Muscle of leg (tissue), 3 donors: ENCODE measurements at regions not wholly inside any gene's neighbourhood (a gene's known extent, or its start where the extent isn't known, plus 50 kb on each side); places are given as distances from the start of the nearest gene placed in this dataset.
A peak's percentile ranks its signal among the peaks of the same experiment; 100 is the strongest.

ENCODE experiments used
- DNase-seq: peaks from one replicate; pipeline ENCODE4 v3.0.0; 2013
- H3K27ac ChIP-seq: one replicate; pipeline ENCODE4 v1.5.1; 2013; ENCODE audit warnings: mild to moderate bottlenecking, low read length, control low read depth
- H3K27me3 ChIP-seq: one replicate; pipeline ENCODE4 v1.6.1; 2013; ENCODE audit warnings: low read length; ENCODE audit not compliant: control insufficient read depth, insufficient read depth
- H3K36me3 ChIP-seq: one replicate; pipeline ENCODE4 v1.6.1; 2013; ENCODE audit warnings: low read length; ENCODE audit not compliant: control insufficient read depth, insufficient read depth
- H3K4me1 ChIP-seq: one replicate; pipeline ENCODE4 v1.6.1; 2013; ENCODE audit warnings: low read length; ENCODE audit not compliant: control insufficient read depth, insufficient read depth
- H3K4me3 ChIP-seq: one replicate; pipeline ENCODE4 v1.5.1; 2013; ENCODE audit warnings: low read length, control low read depth
- H3K9me3 ChIP-seq: replicated peaks from 2 replicates; pipeline ENCODE4 v1.6.1; 2013; ENCODE audit warnings: low read depth, low read length; ENCODE audit not compliant: control insufficient read depth
- WGBS: methylation state at CpG from one replicate; pipeline ENCODE4 v1.1.5; 2013; ENCODE audit warnings: missing lambda C conversion rate; ENCODE audit not compliant: insufficient coverage; 5-methylcytosine and 5-hydroxymethylcytosine counted together

DNA sequence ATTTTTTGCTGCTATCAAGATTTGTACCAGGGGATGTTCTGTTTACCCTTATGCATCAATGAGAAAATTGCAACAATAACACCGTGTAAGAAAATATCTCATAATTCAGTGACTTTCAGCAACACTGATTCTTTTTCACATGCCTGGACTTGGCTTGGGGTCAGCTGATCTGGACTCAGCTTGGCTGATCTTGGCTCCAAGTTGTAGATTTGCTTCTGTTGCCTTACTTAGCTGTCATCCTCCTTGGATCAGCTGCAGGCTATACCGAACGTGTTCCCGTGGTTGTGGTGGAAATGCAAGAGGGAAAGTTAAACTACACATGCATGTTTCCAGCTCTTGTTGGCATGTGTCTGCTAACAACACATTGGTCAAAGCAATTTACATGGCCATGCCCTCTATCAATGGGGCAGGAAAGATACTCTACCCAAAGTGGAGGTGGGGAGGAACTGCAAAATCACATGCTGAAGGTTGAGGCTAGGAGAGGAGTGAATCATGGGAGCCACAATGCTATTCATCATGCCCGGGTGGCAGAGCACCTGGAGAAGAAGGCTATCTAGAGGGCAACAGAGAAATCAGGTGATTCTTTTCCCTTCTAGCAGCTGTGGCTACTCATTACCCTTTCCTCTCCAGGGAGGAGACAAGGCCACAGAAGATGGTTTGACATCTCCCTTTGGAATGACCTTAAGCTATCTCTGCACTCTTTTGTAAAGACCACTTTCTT lies 1276.3 kb upstream of the AUTS2 start:
- H3K4me3 ChIP-seq: no peak overlapping the region
- WGBS: 22% methylated on average over 4 of the region's 5 CpGs
- no peaks in the 10 kb centered on the region for H3K36me3 ChIP-seq
- H3K27me3 ChIP-seq: no peaks in the 10 kb centered on the region
- no peaks in the 10 kb centered on the region for H3K9me3 ChIP-seq
- H3K27ac ChIP-seq: peak overlapping the region; percentile 86
- DNase-seq: peak; percentile 74
- peaks cover 29% of the 10 kb centered on the region for H3K4me1 ChIP-seq

DNA sequence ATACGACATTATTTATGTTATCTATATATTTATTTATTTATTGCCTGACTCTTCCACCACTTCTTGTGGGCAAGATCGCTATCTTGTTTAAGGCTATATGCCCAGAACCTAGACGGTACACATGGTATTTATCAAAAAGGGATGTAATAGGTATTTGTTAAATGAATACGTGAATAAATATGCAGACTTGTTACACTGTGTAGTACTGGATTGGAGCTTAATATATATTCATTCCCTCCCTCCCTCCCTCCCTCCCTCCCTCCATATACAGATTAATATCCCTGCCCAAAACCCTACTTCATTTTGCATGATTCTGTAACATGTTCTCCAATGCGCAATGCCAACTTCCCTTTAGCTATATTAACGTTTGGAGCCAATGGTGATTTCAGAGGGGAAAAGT lies 1273.7 kb upstream of the AUTS2 start:
- Histone ChIP-seq H3K9me3 (no peaks in the 10 kb centered on the region), H3K4me3 (no peak overlapping the region), H3K4me1 (peaks cover 25% of the 10 kb centered on the region), H3K36me3 (no peaks in the 10 kb centered on the region), H3K27me3 (no peaks in the 10 kb centered on the region), H3K27ac (no peak overlapping the region)
- 90% methylated on average over 2 of the region's 6 CpGs for WGBS
- DNase-seq: no peak

DNA sequence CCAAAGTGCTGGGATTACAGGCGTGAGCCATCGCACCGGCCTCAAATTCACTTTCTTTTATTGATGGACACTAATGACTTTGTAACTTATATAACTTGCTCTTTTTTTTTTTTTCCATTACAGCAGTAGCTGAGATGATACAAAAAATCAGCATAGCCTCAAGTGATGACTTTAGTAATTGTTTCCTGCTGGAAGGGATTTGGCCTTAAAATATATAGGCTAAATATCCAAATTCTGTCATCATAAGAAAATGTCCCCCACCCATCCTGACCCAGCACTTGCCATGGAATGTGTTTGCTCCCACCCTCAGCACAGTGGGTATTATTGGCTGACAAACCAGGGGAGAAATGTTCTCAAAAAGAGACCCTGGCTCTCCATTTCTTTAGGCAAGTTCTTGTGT lies 1264.1 kb upstream of the AUTS2 start:
- no peaks in the 10 kb centered on the region for H3K36me3 ChIP-seq
- H3K4me1 ChIP-seq: peaks cover 9% of the 10 kb centered on the region
- WGBS: no CpG with 5 or more reads among the region's 3 CpGs
- peaks cover 3% of the 10 kb centered on the region for H3K27me3 ChIP-seq
- no peak overlapping the region for H3K27ac ChIP-seq
- H3K9me3 ChIP-seq: peaks cover 4% of the 10 kb centered on the region
- peak; percentile 72 for DNase-seq
- no peak overlapping the region for H3K4me3 ChIP-seq

DNA sequence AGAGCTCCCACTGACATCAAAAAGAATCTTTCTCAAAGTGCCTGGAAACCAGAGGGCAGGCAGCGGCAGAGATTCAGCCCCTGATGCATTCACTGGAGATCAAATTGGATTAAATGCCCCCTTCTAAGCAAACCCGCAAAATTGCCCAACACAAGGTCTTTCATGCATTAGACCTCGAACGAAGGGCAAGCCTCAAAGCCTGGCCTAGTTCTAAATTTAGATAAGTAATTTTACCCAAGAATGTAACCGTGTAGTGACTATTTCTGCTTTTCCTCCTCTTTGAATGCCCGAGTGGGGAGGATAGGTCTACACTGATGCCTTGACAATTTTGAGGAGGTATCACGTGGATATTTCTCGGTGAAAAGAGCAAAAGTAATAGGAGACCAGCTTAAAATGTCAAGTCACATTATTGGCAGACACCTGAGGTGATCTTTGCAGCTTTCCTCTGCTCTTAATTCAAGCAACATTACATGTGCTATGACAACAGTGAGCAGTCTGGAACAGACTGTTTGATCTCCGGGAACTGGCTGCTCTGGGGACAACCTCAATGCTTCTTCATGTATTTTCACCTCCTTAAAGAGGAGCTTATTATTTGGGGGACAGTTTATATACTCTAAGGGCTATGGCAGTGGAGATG lies 1263.5 kb upstream of the AUTS2 start:
- Histone ChIP-seq H3K4me1 (peaks cover 9% of the 10 kb centered on the region), H3K36me3 (no peaks in the 10 kb centered on the region), H3K4me3 (no peak overlapping the region), H3K9me3 (peaks cover 4% of the 10 kb centered on the region), H3K27me3 (peaks cover 3% of the 10 kb centered on the region), H3K27ac (peak overlapping the region; percentile 29)
- WGBS: 92% methylated on average over 2 of the region's 9 CpGs
- DNase-seq: peak; percentile 63

DNA sequence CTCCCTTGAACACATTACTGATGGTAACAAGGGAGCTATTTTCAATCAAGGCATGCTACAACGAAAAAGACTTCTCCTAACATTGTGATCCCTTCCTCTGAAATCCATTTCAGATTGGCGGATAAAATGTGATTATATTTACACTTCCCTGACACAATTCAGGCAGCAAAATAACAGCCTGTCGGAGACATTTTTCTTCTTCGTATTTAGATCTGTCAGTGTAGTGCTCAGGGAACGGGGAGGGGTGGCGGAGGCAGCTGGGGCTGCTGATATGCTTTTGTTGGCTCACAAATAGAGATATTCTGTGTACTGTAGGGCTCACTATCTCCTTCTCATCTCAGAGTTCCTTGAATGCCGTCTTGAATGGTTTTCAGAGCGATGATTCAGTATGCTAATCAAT lies 1261.7 kb upstream of the AUTS2 start:
- H3K36me3 ChIP-seq: no peaks in the 10 kb centered on the region
- H3K9me3 ChIP-seq: peaks cover 6% of the 10 kb centered on the region
- WGBS: no CpG with 5 or more reads among the region's 8 CpGs
- H3K4me3 ChIP-seq: no peak overlapping the region
- DNase-seq: no peak
- H3K27ac ChIP-seq: no peak overlapping the region
- H3K4me1 ChIP-seq: peaks cover 9% of the 10 kb centered on the region
- peaks cover 3% of the 10 kb centered on the region for H3K27me3 ChIP-seq

DNA sequence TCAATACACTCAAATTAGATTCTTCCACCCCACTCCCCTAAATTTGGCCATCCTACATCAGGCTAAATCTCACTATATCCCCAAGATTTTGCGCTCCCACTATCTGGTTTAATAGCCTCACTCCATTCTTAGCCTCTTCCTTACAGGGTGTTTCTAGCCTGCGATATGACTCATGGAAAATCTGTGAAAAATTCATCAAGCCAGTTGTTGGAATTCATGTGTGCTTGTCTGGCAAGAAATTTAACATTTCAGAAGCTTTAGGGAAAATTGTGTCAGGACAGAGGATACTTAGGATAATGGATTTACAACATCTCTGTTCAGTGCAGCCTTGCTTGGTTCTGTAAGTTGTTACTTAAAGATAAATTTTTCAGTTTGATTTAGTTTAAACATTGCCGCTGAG lies 1249.9 kb upstream of the AUTS2 start:
- Histone ChIP-seq H3K9me3 (no peaks in the 10 kb centered on the region), H3K27me3 (no peaks in the 10 kb centered on the region), H3K4me3 (no peak overlapping the region), H3K36me3 (no peaks in the 10 kb centered on the region), H3K4me1 (peaks cover 3% of the 10 kb centered on the region), H3K27ac (peak overlapping the region; percentile 17)
- no CpG with 5 or more reads among the region's 3 CpGs for WGBS
- peak; percentile 89 for DNase-seq

DNA sequence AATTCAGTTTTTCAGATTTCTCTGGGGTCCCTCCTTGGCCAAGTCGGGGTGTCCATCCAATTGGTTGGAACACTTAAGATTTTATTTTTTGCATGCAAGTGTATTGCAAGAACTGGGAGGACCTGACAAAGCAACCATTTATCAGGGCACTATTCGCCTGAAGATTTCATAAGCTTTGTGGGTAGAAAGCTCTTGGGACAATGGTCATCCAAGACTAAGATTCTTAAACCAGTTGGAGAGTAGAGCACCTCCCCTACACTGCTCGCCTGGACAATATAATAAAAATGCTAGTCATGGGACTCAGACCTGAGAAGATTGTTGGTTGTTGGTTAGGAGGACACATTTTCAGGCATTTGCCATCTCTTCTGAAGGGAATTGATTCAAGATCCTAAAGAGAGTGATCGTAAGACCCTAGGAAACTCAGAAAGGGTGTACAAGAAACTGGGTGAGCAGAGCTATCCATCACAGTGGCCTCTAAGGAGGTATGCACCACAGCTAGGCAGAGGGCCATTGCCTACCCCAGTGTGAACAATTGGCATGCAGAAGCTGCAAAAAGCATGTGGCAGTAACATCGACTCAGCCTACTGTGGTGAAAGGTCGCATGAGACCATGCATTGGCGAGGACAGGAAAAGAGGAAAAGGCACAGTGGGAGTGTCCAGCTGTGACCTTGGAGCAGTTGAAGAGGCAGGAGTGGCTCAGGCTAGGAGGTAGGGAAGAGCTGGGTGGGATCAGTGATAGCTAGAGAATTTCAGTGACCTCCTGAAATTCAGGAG lies 1235.3 kb upstream of the AUTS2 start:
- H3K4me3 ChIP-seq: no peak overlapping the region
- DNase-seq: no peak
- WGBS: 59% methylated on average over 5 of the region's 7 CpGs
- no peaks in the 10 kb centered on the region for H3K36me3 ChIP-seq
- no peaks in the 10 kb centered on the region for H3K27me3 ChIP-seq
- no peak overlapping the region for H3K27ac ChIP-seq
- peaks cover 3% of the 10 kb centered on the region for H3K4me1 ChIP-seq
- H3K9me3 ChIP-seq: no peaks in the 10 kb centered on the region

DNA sequence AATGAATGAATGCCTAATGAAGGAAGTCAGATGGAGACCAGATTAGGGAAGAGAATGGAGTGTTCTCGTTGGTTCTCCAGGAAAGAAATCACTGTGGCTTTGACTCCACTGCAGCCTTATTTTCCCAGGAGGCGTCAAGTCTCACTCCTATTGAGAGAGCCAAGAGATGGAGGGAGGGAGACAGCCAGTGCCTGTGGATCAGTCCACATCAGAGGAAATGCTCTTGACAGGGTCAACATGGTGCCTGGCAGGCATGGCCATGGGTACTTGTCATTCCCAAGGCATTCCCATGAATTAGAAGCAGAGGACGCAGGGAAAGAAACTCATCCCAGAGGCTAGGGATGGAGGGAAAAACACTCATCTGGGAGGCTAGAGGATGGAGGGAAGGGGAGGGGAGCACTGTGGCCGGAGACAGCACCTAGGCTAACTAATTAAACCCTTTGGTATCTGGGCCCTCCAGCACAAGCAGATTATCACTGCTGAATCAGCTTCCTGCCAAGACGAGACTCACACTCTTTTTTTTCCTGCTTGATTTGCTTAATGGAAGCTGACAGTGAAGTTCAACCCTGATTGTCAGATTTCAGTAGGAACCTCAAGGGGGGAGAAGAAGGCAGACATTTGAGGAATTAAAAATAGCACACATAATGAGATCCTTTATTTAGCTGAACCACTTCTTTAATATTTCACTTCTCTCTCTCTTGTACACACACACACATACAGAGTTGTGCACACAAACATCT lies 1233.2 kb upstream of the AUTS2 start:
- no peak overlapping the region for H3K27ac ChIP-seq
- no peaks in the 10 kb centered on the region for H3K4me1 ChIP-seq
- H3K36me3 ChIP-seq: no peaks in the 10 kb centered on the region
- no peak for DNase-seq
- no peaks in the 10 kb centered on the region for H3K27me3 ChIP-seq
- no peaks in the 10 kb centered on the region for H3K9me3 ChIP-seq
- WGBS: 92% methylated on average over 2 of the region's 5 CpGs
- H3K4me3 ChIP-seq: no peak overlapping the region

DNA sequence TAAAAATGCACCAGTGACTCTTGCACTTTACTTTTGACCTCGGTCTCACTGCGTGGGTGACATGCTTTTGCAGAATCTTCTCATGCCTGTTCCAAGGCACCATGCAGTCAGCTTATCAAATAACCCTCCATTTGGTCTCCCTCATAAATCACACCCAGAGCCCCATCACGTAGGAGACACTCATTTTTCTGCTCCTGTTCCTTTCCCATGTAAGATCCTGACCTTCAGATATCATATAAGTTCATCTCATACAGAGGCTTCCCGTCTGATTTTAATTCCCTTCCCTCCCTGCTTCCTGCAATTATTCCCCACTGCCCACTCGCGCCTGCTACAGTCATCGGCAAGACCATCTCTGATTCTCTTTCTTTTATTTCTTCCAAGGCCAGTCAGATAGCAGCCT lies 1226.3 kb upstream of the AUTS2 start:
- Histone ChIP-seq H3K27ac (no peak overlapping the region), H3K36me3 (no peaks in the 10 kb centered on the region), H3K4me1 (no peaks in the 10 kb centered on the region), H3K9me3 (no peaks in the 10 kb centered on the region), H3K27me3 (peaks cover 2% of the 10 kb centered on the region), H3K4me3 (no peak overlapping the region)
- 43% methylated on average over 4 of the region's 7 CpGs for WGBS
- DNase-seq: no peak
